Common myeloid progenitor, CD34-positive (primary cell): ENCODE measurements at regions not wholly inside any gene's neighbourhood (a gene's known extent, or its start where the extent isn't known, plus 50 kb on each side); places are given as distances from the start of the nearest gene placed in this dataset.

Source experiments
- CTCF ChIA-PET: fragments of 350-600 bp; sonication (Branson Sonifier 250); formaldehyde crosslinking; loops from one replicate; lab custom pipeline; 2021; ENCODE audit warnings: antibody characterized with exemption; lab: Charles Lee
- POLR2A ChIA-PET: fragments of 350-600 bp; sonication (Branson Sonifier 250); formaldehyde crosslinking; loops from one replicate; lab custom pipeline; 2021; ENCODE audit warnings: antibody characterized with exemption; lab: Charles Lee
- DNase-seq, 3 donors: peaks; one replicate each; pipeline versions ENCODE4 v3.0.0 to v3.0.0-alpha.2; 2013
- H3K27ac ChIP-seq, 2 experiments: 1 replicate in 1 of 2; 2 replicates in 1 of 2; pipeline ENCODE4 v1.7.0; 2013; ENCODE audit warnings: inconsistent platforms in 2 of 2, low read length in 2 of 2, mild to moderate bottlenecking in 2 of 2, low read depth in 1 of 2, moderate library complexity in 1 of 2; ENCODE audit not compliant: severe bottlenecking in 2 of 2, insufficient read depth in 1 of 2, poor library complexity in 1 of 2
- H3K27me3 ChIP-seq, 5 experiments: replicated peaks in 2 of 5; 1 replicate in 3 of 5; 2 replicates in 2 of 5; pipeline versions ENCODE4 v1.6.1 to v1.7.0; 2013; ENCODE audit warnings: low read length in 4 of 5, mild to moderate bottlenecking in 2 of 5, moderate library complexity in 2 of 5, inconsistent platforms in 1 of 5; ENCODE audit not compliant: insufficient read depth in 5 of 5, control insufficient read depth in 4 of 5
- H3K36me3 ChIP-seq, 4 experiments: 1 replicate in 2 of 4; 2 replicates in 2 of 4; pipeline versions ENCODE4 v1.6.1 to v1.7.0; 2013; ENCODE audit warnings: low read length in 3 of 4, control low read depth in 1 of 4, mild to moderate bottlenecking in 1 of 4; ENCODE audit not compliant: control insufficient read depth in 4 of 4, insufficient read depth in 4 of 4
- H3K4me1 ChIP-seq, 4 experiments: 1 replicate in 3 of 4; 2 replicates in 1 of 4; pipeline versions ENCODE4 v1.6.1 to v1.7.1; 2013; ENCODE audit warnings: low read length in 3 of 4, mild to moderate bottlenecking in 3 of 4, control low read depth in 1 of 4, inconsistent platforms in 1 of 4, moderate library complexity in 1 of 4; ENCODE audit not compliant: control insufficient read depth in 4 of 4, insufficient read depth in 4 of 4; ENCODE audit errors: control extremely low read depth in 1 of 4
- H3K4me3 ChIP-seq, 7 experiments: 1 replicate in 4 of 7; 2 replicates in 3 of 7; pipeline versions ENCODE4 v1.5.1 to v1.7.0; 2013; ENCODE audit warnings: mild to moderate bottlenecking in 7 of 7, low read length in 6 of 7, moderate library complexity in 6 of 7, inconsistent platforms in 2 of 7, low read depth in 2 of 7, control low read depth in 1 of 7; ENCODE audit not compliant: insufficient read depth in 4 of 7, control insufficient read depth in 1 of 7; ENCODE audit errors: extremely low read depth in 1 of 7
- H3K9me3 ChIP-seq, 5 experiments: 1 replicate in 4 of 5; 2 replicates in 1 of 5; pipeline versions ENCODE4 v1.6.1 to v1.7.1; 2013; ENCODE audit warnings: low read length in 4 of 5, mild to moderate bottlenecking in 2 of 5, inconsistent platforms in 1 of 5, low read depth in 1 of 5, moderate library complexity in 1 of 5; ENCODE audit not compliant: control insufficient read depth in 4 of 5, insufficient read depth in 2 of 5; ENCODE audit errors: control extremely low read depth in 1 of 5
- WGBS: methylation state at CpG from one replicate; pipeline ENCODE4 v1.1.5; 2013; ENCODE audit not compliant: insufficient coverage; 5-methylcytosine and 5-hydroxymethylcytosine counted together

- WGBS = 67% methylated on average over 3 of the region's 4 CpGs
- no peak for DNase-seq
- no peak overlapping the region for H3K27ac ChIP-seq
These were observed 55.4 kb downstream of the CCER1 start for GRCh38 chr12:90899456-90900182.

GRCh38 chr12:90897986-90898385 lies 57.0 kb downstream of the CCER1 start:
- ChIA-PET POLR2A (no interaction called here), CTCF (no interaction called here)
- H3K4me1 ChIP-seq = no peaks in the 10 kb centered on the region
- no peak overlapping the region for H3K4me3 ChIP-seq
- no peaks in the 10 kb centered on the region for H3K27me3 ChIP-seq
- H3K27ac ChIP-seq = no peak overlapping the region
- no peak for DNase-seq
- H3K9me3 ChIP-seq = no peaks in the 10 kb centered on the region
- H3K36me3 ChIP-seq = no peaks in the 10 kb centered on the region

More at GRCh38 chr12:90899456-90900182, 55.4 kb downstream of the CCER1 start:
- Histone ChIP-seq H3K9me3 (no peaks in the 10 kb centered on the region), H3K27me3 (no peaks in the 10 kb centered on the region), H3K36me3 (no peaks in the 10 kb centered on the region), H3K4me3 (no peak overlapping the region), H3K4me1 (no peaks in the 10 kb centered on the region)
- ChIA-PET CTCF (no interaction called here), POLR2A (no interaction called here)

- H3K27ac ChIP-seq = no peak overlapping the region
- no peaks in the 10 kb centered on the region for H3K4me1 ChIP-seq
- no CpG with 5 or more reads among the region's 3 CpGs for WGBS
- CTCF ChIA-PET = no interaction called here
- no peaks in the 10 kb centered on the region for H3K36me3 ChIP-seq
- H3K9me3 ChIP-seq = no peaks in the 10 kb centered on the region
- no peaks in the 10 kb centered on the region for H3K27me3 ChIP-seq
- DNase-seq = no peak
- no peak overlapping the region for H3K4me3 ChIP-seq
- POLR2A ChIA-PET = no interaction called here
These were observed 57.7 kb downstream of the CCER1 start for GRCh38 chr12:90897316-90897715.

- H3K4me1 ChIP-seq = no peaks in the 10 kb centered on the region
- ChIA-PET POLR2A (no interaction called here), CTCF (no interaction called here)
- no peaks in the 10 kb centered on the region for H3K27me3 ChIP-seq
- H3K36me3 ChIP-seq = no peaks in the 10 kb centered on the region
- no CpG with 5 or more reads among the region's 1 CpG for WGBS
- no peak overlapping the region for H3K4me3 ChIP-seq
- H3K27ac ChIP-seq = no peak overlapping the region
- no peaks in the 10 kb centered on the region for H3K9me3 ChIP-seq
- DNase-seq = no peak
These were observed 58.2 kb downstream of the CCER1 start for GRCh38 chr12:90896821-90897220.

- no peaks in the 10 kb centered on the region for H3K36me3 ChIP-seq
- CTCF ChIA-PET = no interaction called here
- no peaks in the 10 kb centered on the region for H3K4me1 ChIP-seq
- no peak overlapping the region for H3K27ac ChIP-seq
- DNase-seq = no peak
- POLR2A ChIA-PET = no interaction called here
- H3K27me3 ChIP-seq = no peaks in the 10 kb centered on the region
- no peaks in the 10 kb centered on the region for H3K9me3 ChIP-seq
- H3K4me3 ChIP-seq = no peak overlapping the region
These were observed 58.8 kb downstream of the CCER1 start for GRCh38 chr12:90896164-90896563.

- Histone ChIP-seq H3K27ac (no peak overlapping the region), H3K4me1 (no peaks in the 10 kb centered on the region), H3K36me3 (no peaks in the 10 kb centered on the region), H3K9me3 (peaks cover 0 to 1% (median 0%) of the 10 kb centered on the region in 5 experiments), H3K27me3 (no peaks in the 10 kb centered on the region), H3K4me3 (no peak overlapping the region)
- no peak for DNase-seq
- no CpG with 5 or more reads among the region's 1 CpG for WGBS
- CTCF ChIA-PET = no interaction called here
- POLR2A ChIA-PET = no interaction called here
These were observed 66.7 kb downstream of the CCER1 start for GRCh38 chr12:90888316-90888715.

- no peaks in the 10 kb centered on the region for H3K4me1 ChIP-seq
- no peaks in the 10 kb centered on the region for H3K36me3 ChIP-seq
- H3K9me3 ChIP-seq = no peaks in the 10 kb centered on the region
- no CpG with 5 or more reads among the region's 4 CpGs for WGBS
- CTCF ChIA-PET = no interaction called here
- H3K27me3 ChIP-seq = no peaks in the 10 kb centered on the region
- no peak overlapping the region for H3K4me3 ChIP-seq
- no peak for DNase-seq
- POLR2A ChIA-PET = no interaction called here
- no peak overlapping the region for H3K27ac ChIP-seq
These were observed 71.5 kb downstream of the CCER1 start for GRCh38 chr12:90883456-90883855.
